GM18951 (cell line): ENCODE measurements at regions not wholly inside any gene's neighbourhood (a gene's known extent, or its start where the extent isn't known, plus 50 kb on each side); places are given as distances from the start of the nearest gene placed in this dataset.

ENCODE experiments used
- POLR2A ChIP-seq: IDR thresholded peaks from 4 replicates; pipeline ENCODE4 v1.6.1; 2011; ENCODE audit warnings: mild to moderate bottlenecking; ENCODE audit not compliant: insufficient read length, insufficient read depth; ENCODE audit errors: extremely low read depth
- in situ Hi-C: fragments of 300-500 bp; cut with MboI; formaldehyde crosslinking; loops from one replicate; pipeline ENCODE4 v1.12.0; 2022; ENCODE audit warnings: low sequenced_read_pairs, mixed read lengths, inconsistent platforms; ENCODE audit not compliant: unreplicated experiment

- in situ Hi-C loops: loop anchor here (25.0 kb wide), 1 partner anchor 898 kb away; no protein-coding TSS in a partner anchor
- no peak for TF ChIP-seq POLR2A
Measured at GRCh38 chr19:21610787-21611186, 105.4 kb downstream of the ZNF429 start.

GRCh38 chr19:21610341-21610740 lies 104.9 kb downstream of the ZNF429 start:
- no peak for TF ChIP-seq POLR2A
- in situ Hi-C loops: loop anchor here (25.0 kb wide), 1 partner anchor 898 kb away; no protein-coding TSS in a partner anchor

GRCh38 chr19:21608571-21608970 lies 103.2 kb downstream of the ZNF429 start:
- no peak for TF ChIP-seq POLR2A
- in situ Hi-C loops: loop anchor here (25.0 kb wide), 1 partner anchor 896 kb away; no protein-coding TSS in a partner anchor

- in situ Hi-C loops: loop anchor here (25.0 kb wide), 1 partner anchor 895 kb away; no protein-coding TSS in a partner anchor
Measured at GRCh38 chr19:21607449-21607848, 102.0 kb downstream of the ZNF429 start.

GRCh38 chr19:21607011-21607410 lies 101.6 kb downstream of the ZNF429 start:
- in situ Hi-C loops: loop anchor here (25.0 kb wide), 1 partner anchor 895 kb away; no protein-coding TSS in a partner anchor

More at GRCh38 chr19:21607449-21607848, 102.0 kb downstream of the ZNF429 start:
- no peak for TF ChIP-seq POLR2A

DNA sequence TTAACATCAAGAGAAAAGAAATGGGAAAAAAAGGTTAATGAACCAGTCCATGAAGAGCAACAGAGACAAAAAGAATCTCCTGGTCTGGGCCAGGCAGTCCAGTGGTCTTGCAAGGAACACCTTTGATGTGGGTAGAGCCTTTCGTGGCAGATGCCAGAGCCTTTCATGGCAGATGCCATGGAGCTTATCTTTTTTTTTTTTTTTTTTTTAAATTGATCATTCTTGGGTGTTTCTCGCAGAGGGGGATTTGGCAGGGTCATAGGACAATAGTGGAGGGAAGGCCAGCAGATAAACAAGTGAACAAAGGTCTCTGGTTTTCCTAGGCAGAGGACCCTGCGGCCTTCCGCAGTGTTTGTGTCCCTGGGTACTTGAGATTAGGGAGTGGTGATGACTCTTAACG lies 100.9 kb downstream of the ZNF429 start:
- in situ Hi-C loops: loop anchor here (25.0 kb wide), 1 partner anchor 894 kb away; no protein-coding TSS in a partner anchor

- in situ Hi-C loops: loop anchor here (25.0 kb wide), 1 partner anchor 893 kb away; no protein-coding TSS in a partner anchor
- TF ChIP-seq POLR2A: no peak
Measured at GRCh38 chr19:21604951-21605476, 99.6 kb downstream of the ZNF429 start.
